ENCODE measurements at regions not wholly inside any gene's neighbourhood (a gene's known extent, or its start where the extent isn't known, plus 50 kb on each side); places are given as distances from the start of the nearest gene placed in this dataset.
A peak's percentile ranks its signal among the peaks of the same experiment; 100 is the strongest.
"Not testable (repeated sequence)": the region's sequence is repeated elsewhere in the genome, so short reads cannot be mapped to it uniquely, and the experiment has no call there.

DNA sequence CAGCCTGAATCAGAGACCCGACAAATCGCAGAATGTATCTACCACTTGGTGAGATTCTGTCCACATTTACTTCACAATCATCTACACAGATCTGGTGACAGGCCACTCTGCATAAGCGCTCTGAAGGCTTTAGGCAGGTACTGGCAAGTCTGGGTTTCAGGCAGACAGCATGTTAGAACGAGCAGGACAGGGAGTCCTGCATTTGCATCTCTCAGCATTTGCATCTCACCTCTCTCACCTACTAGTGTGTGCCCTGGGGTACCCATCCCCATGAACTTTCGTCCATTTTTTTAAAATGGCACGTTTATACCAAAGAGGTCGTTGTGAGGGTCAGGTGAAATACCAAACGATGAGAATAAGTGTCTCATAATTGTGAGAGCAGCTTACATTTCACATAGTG is 108.2 kb downstream of the SPATA31A1 start:
- DNase-seq; H3K9ac ChIP-seq (ENCODE audit: low read depth in 2 of 2, low read length in 2 of 2); H3K4me1 ChIP-seq; intact Hi-C loops (cut with DNase I); H3K27me3 ChIP-seq; H3K27ac ChIP-seq; H3K9me3 ChIP-seq; H3K36me3 ChIP-seq: not testable (repeated sequence)
- H3K4me3 ChIP-seq, result peak overlapping the region; percentile 51

DNA sequence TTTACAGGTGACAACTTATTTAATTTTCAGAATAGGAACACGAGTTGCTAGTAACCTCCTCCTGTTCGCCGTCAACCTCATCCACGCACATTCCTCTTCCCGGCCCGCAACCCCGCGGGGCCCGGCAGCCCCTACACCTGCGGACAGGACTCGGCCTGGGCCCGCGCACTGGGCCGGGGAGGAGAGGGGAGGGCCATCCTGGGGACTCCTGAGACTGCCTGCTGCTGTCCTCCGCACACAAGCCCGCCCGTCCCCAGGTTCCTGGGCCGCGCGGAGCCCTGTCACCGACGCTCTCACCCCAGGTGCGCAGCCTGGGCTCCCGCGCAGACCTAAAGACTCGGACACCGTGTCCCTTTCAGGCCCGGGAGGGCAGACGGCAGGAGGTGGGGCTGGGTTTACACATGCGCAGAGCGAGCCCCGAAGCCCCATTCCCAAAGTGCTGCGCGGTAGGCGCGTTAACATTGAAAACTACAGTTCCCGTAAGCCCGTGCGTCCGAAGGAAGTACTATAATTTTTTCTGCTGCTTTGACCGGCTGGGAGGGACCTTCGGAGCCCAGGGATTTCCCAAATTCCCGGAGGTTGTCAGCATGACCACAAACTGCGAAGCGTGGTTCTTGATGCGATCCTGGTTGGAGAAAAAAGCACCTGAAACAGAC is 108.8 kb downstream of the SPATA31A1 start:
- H3K9ac ChIP-seq (ENCODE audit: low read depth in 2 of 2, low read length in 2 of 2), result peak overlapping the region in 1 of 2 donors; percentile 35
- H3K4me1 ChIP-seq; intact Hi-C loops (cut with DNase I); H3K9me3 ChIP-seq; H3K36me3 ChIP-seq; H3K27ac ChIP-seq; H3K27me3 ChIP-seq: not testable (repeated sequence)
- H3K4me3 ChIP-seq, result peak overlapping the region; percentile 51
- DNase-seq, result peak; percentile 90

DNA sequence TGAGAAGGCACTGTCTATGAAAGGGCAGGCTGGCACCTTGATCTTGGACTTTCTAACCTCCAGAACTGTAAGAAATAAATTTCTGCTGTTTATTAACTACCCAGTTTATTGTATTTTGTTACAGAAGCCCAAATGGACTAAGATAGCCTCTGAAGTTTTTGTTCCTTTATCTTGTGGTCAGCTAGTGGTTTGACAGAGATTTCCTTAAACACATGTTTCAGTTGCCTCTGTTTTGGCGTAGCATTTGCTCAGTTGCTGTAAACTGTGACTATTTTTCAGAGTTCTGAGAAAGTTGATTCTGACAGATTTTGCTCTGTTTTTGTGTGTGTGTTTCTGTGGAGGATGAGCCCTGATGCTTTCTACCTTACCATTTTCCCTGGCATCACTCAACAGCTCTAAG is 119.0 kb downstream of the SPATA31A1 start:
- H3K27ac ChIP-seq; DNase-seq; H3K9ac ChIP-seq (ENCODE audit: low read depth in 2 of 2, low read length in 2 of 2); H3K27me3 ChIP-seq; H3K4me1 ChIP-seq; H3K36me3 ChIP-seq; H3K4me3 ChIP-seq; intact Hi-C loops (cut with DNase I); H3K9me3 ChIP-seq: not testable (repeated sequence)

DNA sequence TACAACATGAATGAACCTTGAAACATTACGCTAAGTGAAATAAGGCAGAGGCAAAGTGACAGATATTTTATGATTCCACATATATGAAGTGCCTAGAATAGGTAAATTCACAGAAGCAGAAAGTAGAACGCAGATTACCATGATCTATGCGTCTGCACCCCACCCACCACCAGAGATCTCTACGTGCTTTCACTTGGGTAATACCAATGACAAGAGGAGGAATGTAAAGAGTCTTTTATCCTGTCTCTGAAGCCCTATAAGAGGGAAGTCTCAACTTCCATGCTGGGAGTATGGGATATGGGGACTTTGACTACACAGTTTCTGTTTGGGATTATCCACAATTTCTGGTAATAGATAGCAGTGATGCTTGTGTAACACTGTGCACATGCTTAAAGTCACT is 127.6 kb downstream of the SPATA31A1 start:
- H3K9ac ChIP-seq (ENCODE audit: low read depth in 2 of 2, low read length in 2 of 2); H3K27me3 ChIP-seq; H3K4me3 ChIP-seq; H3K9me3 ChIP-seq; H3K27ac ChIP-seq; intact Hi-C loops (cut with DNase I); H3K36me3 ChIP-seq; H3K4me1 ChIP-seq; DNase-seq: not testable (repeated sequence)

DNA sequence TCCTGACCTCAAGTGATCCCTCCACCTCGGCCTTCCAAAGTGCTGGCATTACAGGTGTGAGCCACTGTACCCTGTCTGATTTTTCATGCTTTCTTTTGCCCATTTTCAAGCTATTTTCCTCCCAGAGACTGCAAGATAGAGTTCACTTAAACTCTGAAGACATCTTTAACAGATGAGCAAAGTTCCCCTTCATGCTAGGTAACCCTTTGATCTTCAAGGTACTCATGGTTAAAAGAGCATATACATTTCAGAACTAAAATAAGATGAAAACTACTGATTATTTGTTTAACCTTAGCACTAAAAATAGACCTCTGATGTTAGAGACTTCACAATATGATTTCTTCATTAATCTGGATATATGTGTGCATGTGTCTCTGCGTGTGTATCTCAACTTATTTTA is 128.4 kb downstream of the SPATA31A1 start:
- intact Hi-C loops (cut with DNase I); H3K9ac ChIP-seq (ENCODE audit: low read depth in 2 of 2, low read length in 2 of 2); H3K4me3 ChIP-seq; DNase-seq; H3K27me3 ChIP-seq; H3K36me3 ChIP-seq; H3K27ac ChIP-seq; H3K9me3 ChIP-seq; H3K4me1 ChIP-seq: not testable (repeated sequence)

DNA sequence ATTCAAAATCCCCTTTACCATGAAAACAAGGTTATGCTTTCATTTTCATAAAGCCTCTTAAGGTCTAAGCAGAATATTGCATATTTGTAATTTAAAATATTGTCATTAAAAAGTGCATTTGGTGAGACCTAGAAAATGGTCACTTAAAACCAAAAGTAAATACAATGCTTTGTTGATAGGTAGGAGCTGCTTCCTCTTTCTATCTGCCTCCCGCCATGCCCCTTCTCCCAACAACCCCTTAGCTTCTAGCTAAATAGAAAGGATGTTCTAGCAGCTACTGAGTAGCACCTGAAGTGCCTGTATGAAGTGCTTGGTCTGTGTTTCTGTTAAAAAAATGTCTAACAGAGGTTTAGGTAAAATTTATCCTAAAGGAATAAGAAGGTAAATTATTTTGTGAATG is 128.8 kb downstream of the SPATA31A1 start:
- H3K36me3 ChIP-seq; H3K9ac ChIP-seq (ENCODE audit: low read depth in 2 of 2, low read length in 2 of 2); H3K9me3 ChIP-seq; H3K27me3 ChIP-seq; H3K27ac ChIP-seq; intact Hi-C loops (cut with DNase I); H3K4me3 ChIP-seq; DNase-seq; H3K4me1 ChIP-seq: not testable (repeated sequence)

DNA sequence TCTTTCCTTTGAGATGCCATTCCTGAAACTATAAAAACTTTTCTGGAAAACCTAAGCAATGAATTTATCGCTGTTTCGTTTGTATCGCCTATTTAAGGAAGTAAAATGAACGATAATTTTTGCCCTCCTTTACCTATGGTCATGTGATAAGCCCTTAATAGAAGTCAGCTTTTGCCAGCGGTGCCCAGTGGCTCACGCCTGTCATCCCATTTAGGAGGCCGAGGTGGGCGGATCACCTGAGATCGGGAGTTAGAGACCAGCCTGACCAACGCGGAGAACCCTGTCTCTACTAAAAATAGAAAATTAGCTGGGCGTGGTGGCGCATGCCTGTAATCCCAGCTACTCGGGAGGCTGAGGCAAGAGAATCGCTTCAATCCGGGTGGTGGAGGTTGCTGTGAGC is 132.0 kb downstream of the SPATA31A1 start:
- intact Hi-C loops (cut with DNase I); H3K9ac ChIP-seq (ENCODE audit: low read depth in 2 of 2, low read length in 2 of 2); H3K27me3 ChIP-seq; DNase-seq; H3K27ac ChIP-seq; H3K36me3 ChIP-seq; H3K9me3 ChIP-seq; H3K4me1 ChIP-seq; H3K4me3 ChIP-seq: not testable (repeated sequence)

DNA sequence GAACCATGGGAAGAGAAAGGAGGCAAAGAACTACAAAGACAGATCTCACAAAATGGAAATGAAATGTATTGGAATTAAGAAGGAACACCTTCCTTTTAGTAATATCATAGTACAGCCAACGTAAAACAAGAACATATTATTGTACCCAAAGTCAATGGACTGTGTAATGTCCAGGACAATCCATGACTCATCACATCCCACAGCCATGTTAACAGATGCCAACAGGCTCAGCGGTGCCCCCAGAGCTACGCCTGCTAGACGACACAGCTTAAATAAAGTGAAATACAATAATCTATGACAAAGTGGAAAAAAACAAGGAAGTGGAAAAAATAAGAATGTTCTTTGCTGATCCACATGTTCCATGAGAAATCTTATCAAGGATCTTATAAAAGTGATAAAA is 140.8 kb downstream of the SPATA31A1 start:
- intact Hi-C loops (cut with DNase I); H3K9ac ChIP-seq (ENCODE audit: low read depth in 2 of 2, low read length in 2 of 2); H3K27me3 ChIP-seq; H3K36me3 ChIP-seq; H3K4me1 ChIP-seq; DNase-seq; H3K4me3 ChIP-seq; H3K27ac ChIP-seq; H3K9me3 ChIP-seq: not testable (repeated sequence)

DNA sequence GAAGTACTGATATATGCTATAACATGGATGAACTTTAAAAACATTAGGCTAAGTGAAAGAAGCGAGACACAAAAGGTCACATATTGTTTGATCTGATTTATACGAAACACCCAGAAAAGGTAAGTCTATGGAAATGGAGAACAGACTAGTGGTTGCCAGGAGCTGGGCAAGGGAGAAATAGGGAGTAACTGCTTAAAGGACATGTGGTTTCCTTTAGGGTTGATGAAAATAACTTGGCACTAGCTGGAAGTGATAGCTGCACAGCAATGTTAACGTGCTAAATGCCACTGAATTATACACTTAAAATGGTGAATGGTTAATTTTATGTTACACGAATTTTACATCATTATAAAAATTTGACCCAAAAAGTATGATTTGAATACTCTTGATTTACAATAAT is 147.7 kb downstream of the SPATA31A1 start:
- H3K4me1 ChIP-seq; H3K27ac ChIP-seq; H3K4me3 ChIP-seq; intact Hi-C loops (cut with DNase I); DNase-seq; H3K9ac ChIP-seq (ENCODE audit: low read depth in 2 of 2, low read length in 2 of 2); H3K27me3 ChIP-seq; H3K36me3 ChIP-seq; H3K9me3 ChIP-seq: not testable (repeated sequence)

DNA sequence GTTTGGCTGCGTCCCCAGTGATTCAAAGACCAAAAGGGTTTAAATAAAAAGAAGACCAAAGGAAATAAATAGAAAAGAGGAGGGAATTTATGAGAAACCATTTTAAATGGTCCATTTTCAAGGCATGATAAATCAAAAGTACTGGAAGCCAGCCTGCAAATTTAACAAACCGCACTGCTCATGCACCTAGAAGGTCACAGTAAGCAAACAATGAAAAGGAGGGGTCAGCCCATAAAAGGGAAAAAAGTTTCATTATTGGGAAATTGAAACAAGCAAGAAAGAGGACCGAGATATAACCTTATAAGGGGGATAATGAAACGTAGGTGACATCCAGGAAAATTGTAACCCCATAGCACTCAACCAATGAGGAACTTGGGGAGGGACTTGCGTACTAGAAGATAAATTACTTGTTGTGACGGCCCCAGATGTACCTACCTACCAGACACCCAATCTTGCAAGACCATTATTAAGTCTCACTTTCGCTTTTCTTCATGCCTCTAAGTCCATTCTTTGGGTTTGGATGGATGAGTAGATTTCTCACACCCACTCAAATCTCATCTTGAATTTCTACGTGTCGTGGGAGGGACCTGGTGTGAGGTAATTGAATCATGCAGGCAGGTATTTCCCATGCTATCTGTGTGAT is 172.0 kb downstream of the SPATA31A1 start:
- intact Hi-C loops (cut with DNase I); H3K27me3 ChIP-seq; DNase-seq; H3K9me3 ChIP-seq; H3K4me1 ChIP-seq; H3K36me3 ChIP-seq; H3K27ac ChIP-seq; H3K4me3 ChIP-seq; H3K9ac ChIP-seq (ENCODE audit: low read depth in 2 of 2, low read length in 2 of 2): not testable (repeated sequence)

DNA sequence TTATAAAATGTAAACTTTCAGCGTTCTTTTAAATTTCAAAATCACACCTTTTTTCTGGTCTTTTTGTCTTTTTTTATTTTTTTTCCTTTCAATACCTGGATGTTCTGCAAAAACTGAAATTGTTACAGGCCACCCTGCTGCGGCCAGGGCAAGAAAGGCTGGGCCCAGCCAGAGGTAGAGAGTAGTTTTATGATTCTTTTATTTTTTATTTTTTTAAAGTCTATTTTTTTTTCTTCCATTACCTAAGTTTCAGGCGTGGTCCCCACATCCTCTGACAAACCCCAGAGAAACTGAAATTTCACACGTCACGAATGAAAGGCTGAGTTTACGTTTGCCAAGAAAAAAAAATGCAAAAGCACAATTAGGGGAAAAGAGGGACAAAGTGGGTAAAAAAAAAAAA is 177.1 kb downstream of the SPATA31A1 start:
- H3K27me3 ChIP-seq; H3K9ac ChIP-seq (ENCODE audit: low read depth in 2 of 2, low read length in 2 of 2); H3K36me3 ChIP-seq; intact Hi-C loops (cut with DNase I); H3K4me3 ChIP-seq; H3K4me1 ChIP-seq; H3K9me3 ChIP-seq; H3K27ac ChIP-seq; DNase-seq: not testable (repeated sequence)

DNA sequence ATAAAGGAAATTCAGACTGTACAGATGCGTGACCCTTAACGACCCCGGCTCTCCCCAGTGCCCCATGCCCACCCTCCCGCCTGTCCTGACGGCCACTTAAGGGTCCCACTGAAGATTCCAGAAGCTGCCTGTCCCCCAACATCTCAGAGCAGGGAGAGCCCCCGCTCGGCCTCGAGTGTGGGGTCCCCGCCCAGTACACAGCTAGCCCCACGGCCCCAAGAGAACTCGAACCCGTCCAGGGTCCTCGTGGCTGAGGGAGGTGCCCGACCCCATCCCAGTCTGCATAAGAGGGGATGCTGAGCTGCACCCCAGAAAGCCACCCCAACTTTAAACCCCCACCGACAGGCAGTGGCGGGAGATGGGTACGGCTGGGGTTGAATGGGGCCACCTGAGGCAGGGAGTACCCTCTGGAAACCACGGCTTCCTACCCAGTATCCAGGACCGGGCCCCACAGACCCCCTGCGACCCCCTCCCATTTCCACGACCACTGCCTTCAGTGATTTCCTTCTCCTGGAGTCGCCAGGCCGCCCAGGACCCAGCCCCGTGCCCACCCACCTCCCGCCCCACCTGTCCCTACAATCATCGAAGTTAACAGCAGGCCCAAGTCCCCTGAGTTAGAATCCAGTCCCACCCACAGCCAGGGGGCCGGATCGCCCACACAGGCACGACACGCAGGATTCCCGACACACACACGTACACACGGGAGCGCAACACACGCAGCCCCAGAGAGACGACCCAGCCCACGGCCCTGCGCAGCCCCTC is 177.7 kb downstream of the SPATA31A1 start:
- intact Hi-C loops (cut with DNase I); H3K27me3 ChIP-seq; H3K9ac ChIP-seq (ENCODE audit: low read depth in 2 of 2, low read length in 2 of 2); H3K36me3 ChIP-seq; H3K9me3 ChIP-seq; H3K4me1 ChIP-seq; DNase-seq; H3K27ac ChIP-seq; H3K4me3 ChIP-seq: not testable (repeated sequence)

DNA sequence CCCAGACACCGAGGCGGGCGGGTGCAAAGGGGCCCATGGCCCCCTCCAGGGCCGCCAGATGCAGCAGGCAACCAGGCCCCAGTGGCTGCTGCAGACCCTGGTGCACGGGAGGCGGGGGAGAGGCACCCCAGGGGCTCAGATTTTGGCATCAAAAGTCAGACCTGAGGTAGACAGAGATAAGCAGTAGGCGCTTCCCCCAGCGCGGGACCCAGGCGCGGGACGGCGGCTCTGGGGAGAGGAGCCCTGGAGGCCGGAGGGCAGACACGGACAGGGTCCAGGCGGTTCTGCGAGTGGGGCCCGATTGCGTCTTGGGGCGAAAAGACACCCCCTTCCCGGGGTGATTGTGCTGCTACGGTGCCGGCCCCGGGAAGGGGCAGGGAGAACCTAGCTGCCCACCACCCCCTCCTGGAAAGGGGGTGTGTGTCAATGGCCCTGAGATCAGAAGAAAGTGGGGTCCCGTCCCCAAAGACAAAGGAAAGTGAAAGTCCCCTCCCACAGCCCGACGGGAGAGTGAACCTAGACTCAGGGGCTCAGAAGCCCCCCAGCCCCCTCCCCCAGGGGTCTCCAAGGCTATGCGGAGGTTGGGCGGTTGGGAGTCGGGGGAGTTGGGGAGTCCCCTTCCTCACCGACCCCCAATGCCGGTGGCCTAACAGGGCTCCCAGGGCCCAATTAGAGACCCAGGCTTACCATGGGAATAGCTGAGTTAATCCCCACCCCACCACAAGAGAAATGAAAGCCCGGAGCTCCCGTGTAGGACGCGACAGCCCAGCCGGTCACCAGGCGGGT is 178.5 kb downstream of the SPATA31A1 start:
- intact Hi-C loops (cut with DNase I); H3K4me1 ChIP-seq; H3K9ac ChIP-seq (ENCODE audit: low read depth in 2 of 2, low read length in 2 of 2); H3K36me3 ChIP-seq; DNase-seq; H3K27me3 ChIP-seq; H3K4me3 ChIP-seq; H3K27ac ChIP-seq; H3K9me3 ChIP-seq: not testable (repeated sequence)

All from colonic mucosa (tissue), 4 donors.